ENCODE measurements at regions not wholly inside any gene's neighbourhood (a gene's known extent, or its start where the extent isn't known, plus 50 kb on each side); places are given as distances from the start of the nearest gene placed in this dataset.

- Mint-ChIP-seq H3K27ac (no peak overlapping the region), H3K4me1 (no peaks in the 10 kb centered on the region), H3K27me3 (no peaks in the 10 kb centered on the region), H3K4me3 (no peak overlapping the region), H3K9me3 (no peaks in the 10 kb centered on the region), H3K36me3 (ENCODE audit: low read depth) (no peaks in the 10 kb centered on the region)
- ChIA-PET POLR2A (no interaction called here), CTCF (no interaction called here)
- DNase-seq, result no peak
These were observed 544.8 kb upstream of the ADGRL4 start for GRCh38 chr1:79551321-79551720.

GRCh38 chr1:79550402-79550801, 543.9 kb upstream of the ADGRL4 start:
- Mint-ChIP-seq H3K27me3 (no peaks in the 10 kb centered on the region), H3K36me3 (ENCODE audit: low read depth) (no peaks in the 10 kb centered on the region), H3K4me3 (no peak overlapping the region), H3K9me3 (no peaks in the 10 kb centered on the region), H3K4me1 (no peaks in the 10 kb centered on the region), H3K27ac (no peak overlapping the region)
- CTCF ChIA-PET, result no interaction called here
- POLR2A ChIA-PET, result no interaction called here
- DNase-seq, result no peak

- POLR2A ChIA-PET, result no interaction called here
- H3K9me3 Mint-ChIP-seq, result no peaks in the 10 kb centered on the region
- no peaks in the 10 kb centered on the region for H3K27me3 Mint-ChIP-seq
These were observed 542.7 kb upstream of the ADGRL4 start for GRCh38 chr1:79549201-79549600.

GRCh38 chr1:79547514-79547913, 541.0 kb upstream of the ADGRL4 start:
- Mint-ChIP-seq H3K4me3 (no peak overlapping the region), H3K27ac (no peak overlapping the region), H3K36me3 (ENCODE audit: low read depth) (no peaks in the 10 kb centered on the region), H3K27me3 (no peaks in the 10 kb centered on the region), H3K4me1 (no peaks in the 10 kb centered on the region), H3K9me3 (no peaks in the 10 kb centered on the region)
- CTCF ChIA-PET, result no interaction called here
- no peak for DNase-seq
- POLR2A ChIA-PET, result no interaction called here

More at GRCh38 chr1:79549201-79549600, 542.7 kb upstream of the ADGRL4 start:
- Mint-ChIP-seq H3K4me3 (no peak overlapping the region), H3K27ac (no peak overlapping the region), H3K36me3 (ENCODE audit: low read depth) (no peaks in the 10 kb centered on the region), H3K4me1 (no peaks in the 10 kb centered on the region)
- no peak for DNase-seq
- CTCF ChIA-PET, result no interaction called here

- POLR2A ChIA-PET, result no interaction called here
- Mint-ChIP-seq H3K27ac (no peak overlapping the region), H3K9me3 (no peaks in the 10 kb centered on the region), H3K27me3 (no peaks in the 10 kb centered on the region), H3K4me1 (no peaks in the 10 kb centered on the region), H3K36me3 (ENCODE audit: low read depth) (no peaks in the 10 kb centered on the region), H3K4me3 (no peak overlapping the region)
- CTCF ChIA-PET, result no interaction called here
- no peak for DNase-seq
These were observed 536.9 kb upstream of the ADGRL4 start for GRCh38 chr1:79543394-79543793.

- no peak overlapping the region for H3K27ac Mint-ChIP-seq
- no peaks in the 10 kb centered on the region for H3K27me3 Mint-ChIP-seq
- H3K4me3 Mint-ChIP-seq, result no peak overlapping the region
- no peaks in the 10 kb centered on the region for H3K36me3 Mint-ChIP-seq (ENCODE audit: low read depth)
- no peaks in the 10 kb centered on the region for H3K4me1 Mint-ChIP-seq
- DNase-seq, result no peak
- CTCF ChIA-PET, result no interaction called here
- POLR2A ChIA-PET, result no interaction called here
- no peaks in the 10 kb centered on the region for H3K9me3 Mint-ChIP-seq
These were observed 532.5 kb upstream of the ADGRL4 start for GRCh38 chr1:79539001-79539400.

- ChIA-PET POLR2A (no interaction called here), CTCF (no interaction called here)
- Mint-ChIP-seq H3K4me3 (no peak overlapping the region), H3K27me3 (no peaks in the 10 kb centered on the region), H3K4me1 (no peaks in the 10 kb centered on the region), H3K36me3 (ENCODE audit: low read depth) (no peaks in the 10 kb centered on the region), H3K9me3 (no peaks in the 10 kb centered on the region), H3K27ac (no peak overlapping the region)
- no peak for DNase-seq
These were observed 526.0 kb upstream of the ADGRL4 start for GRCh38 chr1:79532555-79532954.

- Mint-ChIP-seq H3K4me1 (no peaks in the 10 kb centered on the region), H3K27me3 (no peaks in the 10 kb centered on the region), H3K4me3 (no peak overlapping the region), H3K36me3 (ENCODE audit: low read depth) (no peaks in the 10 kb centered on the region), H3K9me3 (no peaks in the 10 kb centered on the region), H3K27ac (no peak overlapping the region)
- POLR2A ChIA-PET, result no interaction called here
- no peak for DNase-seq
- CTCF ChIA-PET, result no interaction called here
These were observed 525.3 kb upstream of the ADGRL4 start for GRCh38 chr1:79531790-79532189.

- Mint-ChIP-seq H3K4me1 (no peaks in the 10 kb centered on the region), H3K27me3 (no peaks in the 10 kb centered on the region), H3K36me3 (ENCODE audit: low read depth) (no peaks in the 10 kb centered on the region), H3K4me3 (no peak overlapping the region), H3K27ac (no peak overlapping the region), H3K9me3 (no peaks in the 10 kb centered on the region)
- no peak for DNase-seq
- ChIA-PET CTCF (no interaction called here), POLR2A (no interaction called here)
These were observed 523.9 kb upstream of the ADGRL4 start for GRCh38 chr1:79530476-79530875.

- CTCF ChIA-PET, result no interaction called here
- POLR2A ChIA-PET, result no interaction called here
- Mint-ChIP-seq H3K27ac (no peak overlapping the region), H3K36me3 (ENCODE audit: low read depth) (no peaks in the 10 kb centered on the region), H3K4me1 (no peaks in the 10 kb centered on the region), H3K9me3 (no peaks in the 10 kb centered on the region), H3K4me3 (no peak overlapping the region), H3K27me3 (no peaks in the 10 kb centered on the region)
- no peak for DNase-seq
These were observed 523.5 kb upstream of the ADGRL4 start for GRCh38 chr1:79530055-79530454.

- Mint-ChIP-seq H3K27me3 (no peaks in the 10 kb centered on the region), H3K4me1 (no peaks in the 10 kb centered on the region), H3K36me3 (ENCODE audit: low read depth) (no peaks in the 10 kb centered on the region), H3K9me3 (peaks cover 2% of the 10 kb centered on the region), H3K4me3 (no peak overlapping the region), H3K27ac (no peak overlapping the region)
- DNase-seq, result no peak
- ChIA-PET POLR2A (no interaction called here), CTCF (no interaction called here)
These were observed 517.6 kb upstream of the ADGRL4 start for GRCh38 chr1:79524126-79524525.

GRCh38 chr1:79519084-79519760, 512.7 kb upstream of the ADGRL4 start:
- no peak for DNase-seq
- Mint-ChIP-seq H3K9me3 (peaks cover 2% of the 10 kb centered on the region), H3K4me3 (no peak overlapping the region), H3K36me3 (ENCODE audit: low read depth) (no peaks in the 10 kb centered on the region), H3K4me1 (no peaks in the 10 kb centered on the region), H3K27me3 (no peaks in the 10 kb centered on the region), H3K27ac (no peak overlapping the region)
- POLR2A ChIA-PET, result no interaction called here
- CTCF ChIA-PET, result no interaction called here

GRCh38 chr1:79517470-79518224, 511.1 kb upstream of the ADGRL4 start:
- POLR2A ChIA-PET, result no interaction called here
- H3K4me3 Mint-ChIP-seq, result no peak overlapping the region
- H3K9me3 Mint-ChIP-seq, result peaks cover 2% of the 10 kb centered on the region
- H3K27ac Mint-ChIP-seq, result no peak overlapping the region
- no peaks in the 10 kb centered on the region for H3K27me3 Mint-ChIP-seq
- CTCF ChIA-PET, result no interaction called here
- H3K36me3 Mint-ChIP-seq (ENCODE audit: low read depth), result no peaks in the 10 kb centered on the region
- DNase-seq, result no peak
- H3K4me1 Mint-ChIP-seq, result no peaks in the 10 kb centered on the region

- no peaks in the 10 kb centered on the region for H3K27me3 Mint-ChIP-seq
- no peaks in the 10 kb centered on the region for H3K4me1 Mint-ChIP-seq
- ChIA-PET POLR2A (no interaction called here), CTCF (no interaction called here)
- no peak overlapping the region for H3K4me3 Mint-ChIP-seq
- H3K9me3 Mint-ChIP-seq, result no peaks in the 10 kb centered on the region
- H3K36me3 Mint-ChIP-seq (ENCODE audit: low read depth), result no peaks in the 10 kb centered on the region
- no peak for DNase-seq
- no peak overlapping the region for H3K27ac Mint-ChIP-seq
These were observed 501.2 kb upstream of the ADGRL4 start for GRCh38 chr1:79507770-79508169.
